Type B pancreatic cell (in vitro differentiated cells): ENCODE measurements at regions not wholly inside any gene's neighbourhood (a gene's known extent, or its start where the extent isn't known, plus 50 kb on each side); places are given as distances from the start of the nearest gene placed in this dataset.

Experiments used
- DNase-seq: peaks from one replicate; pipeline ENCODE4 v3.0.0; 2021; ENCODE audit warnings: mixed read lengths; ENCODE audit not compliant: unreplicated experiment; ENCODE audit errors: extremely low spot score
- H3K27ac Mint-ChIP-seq: 2 replicates; pipeline ENCODE4 v1.8.0; 2021; ENCODE audit warnings: mild to moderate bottlenecking, mixed read lengths
- H3K27me3 Mint-ChIP-seq: 2 replicates; pipeline ENCODE4 v1.8.0; 2021; ENCODE audit warnings: mixed read lengths
- H3K36me3 Mint-ChIP-seq: 2 replicates; pipeline ENCODE4 v1.8.0; 2021; ENCODE audit warnings: mixed read lengths
- H3K4me1 Mint-ChIP-seq: one replicate; pipeline ENCODE4 v1.8.0; 2021; ENCODE audit warnings: mixed read lengths; ENCODE audit not compliant: unreplicated experiment
- H3K4me3 Mint-ChIP-seq: 2 replicates; pipeline ENCODE4 v1.8.0; 2021; ENCODE audit warnings: mild to moderate bottlenecking, mixed read lengths
- H3K9me3 Mint-ChIP-seq: 2 replicates; pipeline ENCODE4 v1.8.0; 2021; ENCODE audit warnings: mixed read lengths
- CTCF ChIP-seq: fragments of 200-600 bp; sonication (generic); conservative IDR thresholded peaks from 2 replicates; pipeline ENCODE4 v1.5.0; 2021; ENCODE audit warnings: antibody characterized with exemption, mild to moderate bottlenecking

- H3K4me1 Mint-ChIP-seq = no peaks in the 10 kb centered on the region
- TF ChIP-seq CTCF = no peak
- no peaks in the 10 kb centered on the region for H3K27me3 Mint-ChIP-seq
- H3K9me3 Mint-ChIP-seq = no peaks in the 10 kb centered on the region
- no peaks in the 10 kb centered on the region for H3K36me3 Mint-ChIP-seq
- no peak overlapping the region for H3K4me3 Mint-ChIP-seq
- DNase-seq = no peak
- no peak overlapping the region for H3K27ac Mint-ChIP-seq
Measured at GRCh38 chr7:53699215-53699837, 663.9 kb downstream of the POM121L12 start.

GRCh38 chr7:53719122-53719521 lies 683.7 kb downstream of the POM121L12 start:
- Mint-ChIP-seq H3K27me3 (no peaks in the 10 kb centered on the region), H3K36me3 (no peaks in the 10 kb centered on the region), H3K4me1 (no peaks in the 10 kb centered on the region), H3K4me3 (no peak overlapping the region), H3K27ac (no peak overlapping the region), H3K9me3 (no peaks in the 10 kb centered on the region)
- no peak for TF ChIP-seq CTCF
- DNase-seq = no peak

- Mint-ChIP-seq H3K27me3 (no peaks in the 10 kb centered on the region), H3K9me3 (no peaks in the 10 kb centered on the region), H3K27ac (no peak overlapping the region), H3K4me3 (no peak overlapping the region), H3K36me3 (no peaks in the 10 kb centered on the region), H3K4me1 (no peaks in the 10 kb centered on the region)
- no peak for TF ChIP-seq CTCF
- no peak for DNase-seq
Measured at GRCh38 chr7:53740971-53741370, 705.5 kb downstream of the POM121L12 start.

- H3K27ac Mint-ChIP-seq = no peak overlapping the region
- H3K27me3 Mint-ChIP-seq = no peaks in the 10 kb centered on the region
- no peaks in the 10 kb centered on the region for H3K9me3 Mint-ChIP-seq
- no peak for DNase-seq
- no peak overlapping the region for H3K4me3 Mint-ChIP-seq
- no peaks in the 10 kb centered on the region for H3K36me3 Mint-ChIP-seq
- H3K4me1 Mint-ChIP-seq = no peaks in the 10 kb centered on the region
- no peak for TF ChIP-seq CTCF
Measured at GRCh38 chr7:53743697-53744402, 708.4 kb downstream of the POM121L12 start.

GRCh38 chr7:53744403-53744760 lies 708.9 kb downstream of the POM121L12 start:
- Mint-ChIP-seq H3K4me3 (no peak overlapping the region), H3K4me1 (no peaks in the 10 kb centered on the region), H3K27me3 (no peaks in the 10 kb centered on the region), H3K36me3 (no peaks in the 10 kb centered on the region), H3K27ac (no peak overlapping the region), H3K9me3 (no peaks in the 10 kb centered on the region)
- DNase-seq = no peak
- TF ChIP-seq CTCF = no peak
